C4-2B (cell line): ENCODE measurements at regions not wholly inside any gene's neighbourhood (a gene's known extent, or its start where the extent isn't known, plus 50 kb on each side); places are given as distances from the start of the nearest gene placed in this dataset.

Experiments used
- H3K27ac ChIP-seq: fragments of 450-650 bp; 2 replicates; pipeline ENCODE4 v1.5.1; 2017
- ZFX ChIP-seq: fragments of 450-650 bp; IDR thresholded peaks from 2 replicates; pipeline ENCODE4 v1.6.1; 2017
- TF ChIP-seq, protein P1 (sequence below): fragments of 450-650 bp; conservative IDR thresholded peaks from 2 replicates; pipeline ENCODE4 v1.5.1; 2017; ENCODE audit warnings: mild to moderate bottlenecking

DNA sequence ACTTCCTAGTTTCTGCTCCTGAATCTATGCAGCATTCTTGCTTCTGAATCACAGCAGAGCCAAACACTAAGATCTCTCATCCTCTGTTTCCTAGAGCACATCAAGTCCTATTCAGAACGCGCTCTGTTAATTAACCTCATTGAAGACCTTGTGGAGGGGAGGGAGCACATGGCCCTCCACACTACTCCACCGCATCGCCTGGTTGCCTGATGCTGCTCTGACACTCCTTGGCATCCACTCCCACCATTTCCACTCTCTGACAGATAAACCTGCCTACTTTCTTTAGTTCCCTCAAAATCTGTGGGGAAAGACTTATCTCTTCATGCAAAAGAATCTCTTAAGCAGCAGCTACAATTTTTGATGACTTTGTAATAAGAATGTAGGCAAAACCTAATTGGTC lies 802.3 kb upstream of the GYPC start:
- H3K27ac ChIP-seq = no peak overlapping the region
- TF ChIP-seq ZFX = no peak
- TF ChIP-seq, protein P1, sequence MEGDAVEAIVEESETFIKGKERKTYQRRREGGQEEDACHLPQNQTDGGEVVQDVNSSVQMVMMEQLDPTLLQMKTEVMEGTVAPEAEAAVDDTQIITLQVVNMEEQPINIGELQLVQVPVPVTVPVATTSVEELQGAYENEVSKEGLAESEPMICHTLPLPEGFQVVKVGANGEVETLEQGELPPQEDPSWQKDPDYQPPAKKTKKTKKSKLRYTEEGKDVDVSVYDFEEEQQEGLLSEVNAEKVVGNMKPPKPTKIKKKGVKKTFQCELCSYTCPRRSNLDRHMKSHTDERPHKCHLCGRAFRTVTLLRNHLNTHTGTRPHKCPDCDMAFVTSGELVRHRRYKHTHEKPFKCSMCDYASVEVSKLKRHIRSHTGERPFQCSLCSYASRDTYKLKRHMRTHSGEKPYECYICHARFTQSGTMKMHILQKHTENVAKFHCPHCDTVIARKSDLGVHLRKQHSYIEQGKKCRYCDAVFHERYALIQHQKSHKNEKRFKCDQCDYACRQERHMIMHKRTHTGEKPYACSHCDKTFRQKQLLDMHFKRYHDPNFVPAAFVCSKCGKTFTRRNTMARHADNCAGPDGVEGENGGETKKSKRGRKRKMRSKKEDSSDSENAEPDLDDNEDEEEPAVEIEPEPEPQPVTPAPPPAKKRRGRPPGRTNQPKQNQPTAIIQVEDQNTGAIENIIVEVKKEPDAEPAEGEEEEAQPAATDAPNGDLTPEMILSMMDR = no peak

GRCh38 chr2:125855204-125855603 lies 800.8 kb upstream of the GYPC start:
- TF ChIP-seq ZFX = no peak
- TF ChIP-seq, protein P1 = no peak

GRCh38 chr2:125857971-125858794 lies 797.8 kb upstream of the GYPC start:
- H3K27ac ChIP-seq = no peak overlapping the region
- no peak for TF ChIP-seq ZFX
- TF ChIP-seq, protein P1 = no peak

More at GRCh38 chr2:125855204-125855603, 800.8 kb upstream of the GYPC start:
- no peak overlapping the region for H3K27ac ChIP-seq

DNA sequence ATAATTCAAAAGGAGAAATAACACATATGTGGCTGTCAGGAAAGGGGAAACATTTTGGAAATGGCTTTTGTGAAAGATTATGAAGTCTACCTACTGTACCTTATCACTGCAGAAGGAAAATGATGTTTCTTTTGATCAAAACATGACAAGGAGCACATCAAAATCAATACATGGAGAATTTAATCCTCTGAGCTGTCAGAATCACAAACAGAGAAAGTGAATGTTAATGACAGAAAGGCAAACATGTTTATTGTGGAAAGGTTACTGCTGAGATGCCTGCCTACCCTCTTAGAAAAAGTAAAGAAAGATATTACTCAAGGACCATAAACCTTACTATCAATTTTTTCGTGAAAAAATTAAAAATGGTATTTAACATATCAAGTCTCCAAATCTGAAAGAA lies 794.5 kb upstream of the GYPC start:
- TF ChIP-seq, protein P1 = no peak
- no peak for TF ChIP-seq ZFX
- no peak overlapping the region for H3K27ac ChIP-seq

- H3K27ac ChIP-seq = no peak overlapping the region
- TF ChIP-seq, protein P1 = no peak
- no peak for TF ChIP-seq ZFX
Observed at GRCh38 chr2:125867908-125868307, 788.0 kb upstream of the GYPC start.

GRCh38 chr2:125870264-125870663 lies 785.7 kb upstream of the GYPC start:
- H3K27ac ChIP-seq = no peak overlapping the region
- no peak for TF ChIP-seq ZFX
- TF ChIP-seq, protein P1 = no peak

DNA sequence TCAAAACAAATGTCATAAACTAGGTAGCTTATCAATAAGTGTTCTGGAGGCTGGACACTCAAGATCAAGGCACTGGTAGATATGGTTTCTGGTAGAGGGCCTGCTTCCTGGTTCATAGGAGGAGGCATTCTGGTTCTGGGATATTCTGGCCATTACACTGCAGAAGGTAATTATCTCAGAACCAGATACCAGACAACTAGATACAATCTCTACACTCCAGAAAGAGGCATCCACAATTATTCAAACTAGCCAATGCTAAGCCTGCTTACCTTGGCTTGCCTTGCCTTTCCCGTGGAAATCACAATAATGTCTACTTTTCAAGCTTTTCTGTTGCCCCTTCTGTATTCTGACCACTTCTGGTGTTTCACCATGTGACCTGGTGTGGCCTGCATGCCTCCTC lies 785.2 kb upstream of the GYPC start:
- no peak for TF ChIP-seq ZFX
- TF ChIP-seq, protein P1 = no peak
- H3K27ac ChIP-seq = no peak overlapping the region
